GM18505 (cell line): ENCODE measurements at regions not wholly inside any gene's neighbourhood (a gene's known extent, or its start where the extent isn't known, plus 50 kb on each side); places are given as distances from the start of the nearest gene placed in this dataset.

ENCODE experiments used
- ATAC-seq: cut with Tn5 transposase; IDR thresholded peaks from one replicate; pipeline ENCODE4 v1.9.1; 2021; ENCODE audit not compliant: unreplicated experiment
- POLR2A ChIP-seq: IDR thresholded peaks from 4 replicates; pipeline ENCODE4 v1.6.1; 2011; ENCODE audit warnings: borderline replicate concordance; ENCODE audit not compliant: insufficient read depth, insufficient read length; ENCODE audit errors: extremely low read depth

GRCh38 chr10:46228563-46229071, 58.2 kb upstream of the ANTXRL start:
- ATAC-seq, result peak; percentile 67
- no peak for TF ChIP-seq POLR2A

DNA sequence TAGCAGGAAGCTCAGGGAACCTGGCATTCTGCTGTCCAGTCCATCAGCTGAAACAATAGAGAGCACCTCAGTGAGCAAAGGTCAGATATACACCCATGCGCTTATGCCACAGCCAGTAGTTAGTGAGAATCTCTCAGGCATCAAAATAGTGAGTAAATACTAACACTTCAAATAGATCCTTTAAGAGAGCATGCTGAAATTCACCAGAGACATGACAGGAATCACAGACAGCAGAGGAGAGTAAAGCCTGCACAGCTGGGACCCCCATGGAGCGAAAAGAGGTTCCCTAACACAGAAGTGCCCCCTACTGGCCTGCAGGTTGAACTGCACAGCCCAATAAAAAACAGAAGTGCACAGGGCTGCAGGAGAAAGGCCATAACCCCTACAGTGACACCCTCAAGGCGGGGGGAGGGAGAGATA, 57.6 kb upstream of the ANTXRL start:
- no peak for ATAC-seq
- TF ChIP-seq POLR2A, result no peak

- no peak for TF ChIP-seq POLR2A
- no peak for ATAC-seq
Observed at GRCh38 chr10:46230615-46231014, 56.2 kb upstream of the ANTXRL start.

DNA sequence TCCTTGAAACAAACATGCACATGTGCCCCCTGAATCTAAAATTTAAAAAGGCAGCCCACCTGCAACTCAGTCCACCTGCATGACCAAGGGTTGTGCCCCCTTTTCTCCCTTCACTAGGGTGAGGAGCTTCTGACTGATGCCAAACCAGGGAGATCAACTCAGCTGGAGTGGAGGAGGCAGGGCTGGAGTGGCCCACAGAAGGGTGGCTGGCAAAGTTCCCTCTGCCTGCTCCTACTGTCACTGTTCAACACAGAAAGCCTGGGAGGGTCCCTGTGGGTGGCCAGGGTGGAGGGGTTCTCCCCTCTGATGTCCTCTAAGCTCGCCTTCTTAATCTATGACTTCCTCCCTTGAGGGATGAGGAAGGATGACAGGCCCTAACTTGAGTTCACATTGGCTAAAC, 55.7 kb upstream of the ANTXRL start:
- no peak for ATAC-seq
- TF ChIP-seq POLR2A, result no peak

- TF ChIP-seq POLR2A, result no peak
- ATAC-seq, result no peak
Observed at GRCh38 chr10:46232084-46232483, 54.7 kb upstream of the ANTXRL start.

DNA sequence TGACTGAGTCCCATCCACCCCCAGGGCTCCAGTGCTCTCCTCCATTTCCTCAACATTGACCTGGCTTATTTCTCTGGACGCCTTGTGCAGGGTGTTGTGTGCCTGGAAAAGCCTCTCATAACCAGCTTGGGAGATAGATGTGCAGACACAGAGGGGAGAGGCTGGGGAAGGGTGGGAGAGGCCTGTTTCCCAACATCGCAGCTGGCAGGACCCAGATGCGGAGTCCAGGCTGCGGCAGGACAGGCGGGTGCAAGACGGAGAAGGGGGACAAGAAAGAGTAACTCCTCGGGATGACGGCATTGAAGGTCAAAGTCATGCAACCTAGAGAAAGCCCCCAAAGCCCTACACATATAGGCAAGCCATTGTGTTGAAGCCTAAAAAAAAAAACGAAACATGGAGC, 54.1 kb upstream of the ANTXRL start:
- no peak for ATAC-seq
- no peak for TF ChIP-seq POLR2A

DNA sequence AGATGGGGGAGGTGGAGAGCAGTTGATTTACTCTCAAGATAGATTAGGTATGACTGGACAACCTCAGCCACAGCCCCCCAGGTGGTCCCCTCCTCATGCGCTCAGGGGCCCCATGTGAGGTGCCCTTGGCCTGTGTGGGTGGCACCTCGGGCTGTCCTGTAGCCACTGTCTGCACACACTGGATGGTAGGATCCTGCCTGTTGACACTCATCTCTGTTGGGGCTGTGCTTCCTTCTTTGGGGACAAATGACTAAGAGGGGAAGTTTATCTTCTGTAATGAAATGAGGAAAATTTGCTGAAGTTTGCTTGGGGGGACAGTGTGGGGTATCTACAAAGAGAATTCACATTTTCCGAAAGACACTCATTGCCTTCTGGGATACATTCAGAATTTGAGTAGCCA, 53.6 kb upstream of the ANTXRL start:
- TF ChIP-seq POLR2A, result no peak
- ATAC-seq, result no peak

DNA sequence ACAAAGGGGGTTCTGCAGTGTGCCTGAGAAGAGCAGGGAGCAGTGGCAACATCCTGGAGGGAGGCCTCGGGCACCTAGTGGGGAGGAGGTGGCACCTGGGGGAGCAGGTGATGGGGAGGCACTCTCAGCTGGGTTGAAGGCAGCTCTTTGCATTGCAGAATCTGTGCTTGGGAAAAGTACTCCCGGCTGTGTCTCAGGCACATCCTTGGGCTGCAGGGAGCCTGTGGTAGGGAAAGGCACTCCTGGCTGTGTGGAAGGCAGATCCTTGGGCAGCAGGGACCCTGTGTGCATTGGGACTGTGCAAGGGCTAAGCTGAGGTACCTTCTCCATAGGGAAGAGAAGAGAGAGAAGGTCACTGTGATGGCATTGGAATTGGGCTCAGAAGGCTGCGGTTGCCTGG, 52.8 kb upstream of the ANTXRL start:
- no peak for TF ChIP-seq POLR2A
- ATAC-seq, result no peak

DNA sequence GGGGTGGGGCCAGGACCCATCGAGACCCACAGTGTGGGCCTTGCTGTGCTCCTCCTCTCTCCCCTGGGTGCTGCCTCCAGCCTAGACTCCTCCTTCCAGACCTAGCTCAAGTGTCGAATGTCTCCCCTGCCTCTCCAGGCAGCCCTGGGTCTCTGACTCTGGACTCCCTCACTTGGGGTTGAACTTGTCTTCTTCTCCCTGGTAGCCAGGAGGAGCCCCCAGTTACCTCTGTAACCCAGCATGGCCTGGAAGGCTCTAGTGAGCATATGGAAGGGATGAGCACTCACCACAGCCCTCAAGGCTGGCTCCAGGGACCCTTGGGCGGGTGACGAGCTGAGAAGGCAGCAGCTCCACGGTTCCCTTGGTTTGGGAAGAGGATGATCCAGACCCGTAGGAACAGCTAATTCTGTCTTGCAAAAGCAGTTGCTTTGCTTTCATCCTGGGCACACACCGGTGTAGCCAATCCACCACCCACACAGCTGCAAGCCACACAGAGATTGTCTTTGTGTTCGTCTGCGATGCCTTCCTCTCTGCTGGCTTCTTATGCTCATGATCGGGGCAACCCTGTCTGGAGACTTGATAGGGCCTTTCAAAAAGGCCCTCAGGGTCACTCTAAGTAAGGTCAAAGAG, 52.3 kb upstream of the ANTXRL start:
- no peak for TF ChIP-seq POLR2A

GRCh38 chr10:46235705-46236545, 50.9 kb upstream of the ANTXRL start:
- ATAC-seq, result no peak
- TF ChIP-seq POLR2A, result no peak

More for the DNA sequence above, 52.3 kb upstream of the ANTXRL start:
- ATAC-seq, result no peak

DNA sequence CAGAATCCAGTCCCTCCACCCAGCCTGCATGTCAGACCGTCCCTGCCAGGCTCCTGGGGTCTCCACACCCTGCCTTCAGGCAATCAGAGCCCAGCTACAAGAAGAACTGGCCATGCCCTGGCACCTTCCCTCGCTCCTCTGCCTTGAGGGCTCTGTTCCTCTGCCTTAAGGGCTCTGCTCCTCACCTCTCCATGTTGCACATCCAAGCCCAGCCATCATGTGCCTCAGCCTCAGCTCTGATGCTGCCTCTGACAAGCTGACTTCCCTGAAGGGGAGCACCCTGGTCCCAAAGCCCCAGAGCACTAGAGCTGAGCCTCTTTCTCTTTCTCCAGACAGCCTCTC, 50.3 kb upstream of the ANTXRL start:
- ATAC-seq, result no peak
- TF ChIP-seq POLR2A, result no peak

- TF ChIP-seq POLR2A, result no peak
- ATAC-seq, result no peak
Observed at GRCh38 chr10:46236941-46237681, 49.7 kb upstream of the ANTXRL start.
